HG03432 (cell line): ENCODE measurements at regions not wholly inside any gene's neighbourhood (a gene's known extent, or its start where the extent isn't known, plus 50 kb on each side); places are given as distances from the start of the nearest gene placed in this dataset.

ENCODE experiments used
- ATAC-seq: cut with Tn5 transposase; IDR thresholded peaks from one replicate; pipeline ENCODE4 v1.9.1; 2021; ENCODE audit warnings: mild to moderate bottlenecking, moderate library complexity; ENCODE audit not compliant: unreplicated experiment

GRCh38 chr14:54207075-54207474 lies 189.7 kb upstream of the CDKN3 start:
- ATAC-seq: no peak

- no peak for ATAC-seq
These were observed 189.0 kb upstream of the CDKN3 start for GRCh38 chr14:54207476-54208462.

GRCh38 chr14:54208751-54209150 lies 188.1 kb upstream of the CDKN3 start:
- no peak for ATAC-seq

- no peak for ATAC-seq
These were observed 187.1 kb upstream of the CDKN3 start for GRCh38 chr14:54209511-54210250.

GRCh38 chr14:54211551-54212308 lies 185.1 kb upstream of the CDKN3 start:
- ATAC-seq: no peak

- no peak for ATAC-seq
These were observed 183.3 kb upstream of the CDKN3 start for GRCh38 chr14:54213536-54213935.

GRCh38 chr14:54216827-54217226 lies 180.0 kb upstream of the CDKN3 start:
- ATAC-seq: no peak

- ATAC-seq: no peak
These were observed 177.3 kb upstream of the CDKN3 start for GRCh38 chr14:54219261-54220070.

- ATAC-seq: no peak
These were observed 176.6 kb upstream of the CDKN3 start for GRCh38 chr14:54220071-54220703.

- no peak for ATAC-seq
These were observed 175.9 kb upstream of the CDKN3 start for GRCh38 chr14:54220704-54221431.

- no peak for ATAC-seq
These were observed 175.4 kb upstream of the CDKN3 start for GRCh38 chr14:54221432-54221803.

GRCh38 chr14:54221971-54222370 lies 174.8 kb upstream of the CDKN3 start:
- ATAC-seq: no peak

- ATAC-seq: no peak
These were observed 172.9 kb upstream of the CDKN3 start for GRCh38 chr14:54223831-54224402.

GRCh38 chr14:54225457-54226060 lies 171.2 kb upstream of the CDKN3 start:
- no peak for ATAC-seq

GRCh38 chr14:54226103-54226502 lies 170.7 kb upstream of the CDKN3 start:
- no peak for ATAC-seq

GRCh38 chr14:54226558-54226957 lies 170.2 kb upstream of the CDKN3 start:
- ATAC-seq: no peak

GRCh38 chr14:54229136-54229535 lies 167.7 kb upstream of the CDKN3 start:
- no peak for ATAC-seq

GRCh38 chr14:54230645-54231044 lies 166.2 kb upstream of the CDKN3 start:
- no peak for ATAC-seq

GRCh38 chr14:54232735-54233134 lies 164.1 kb upstream of the CDKN3 start:
- no peak for ATAC-seq
